DMS53 treated with DMSO at 0.1 percent for 48 hours (cell line): ENCODE measurements at regions not wholly inside any gene's neighbourhood (a gene's known extent, or its start where the extent isn't known, plus 50 kb on each side); places are given as distances from the start of the nearest gene placed in this dataset.
A peak's percentile ranks its signal among the peaks of the same experiment; 100 is the strongest.

Experiments
- DNase-seq: peaks from one replicate; lab custom pipeline; 2025; ENCODE audit not compliant: unreplicated experiment; lab: John Stamatoyannopoulos, UW

- DNase-seq, result no peak
These were observed 198.0 kb upstream of the ZP4 start for GRCh38 chr1:238088560-238089290.

DNA sequence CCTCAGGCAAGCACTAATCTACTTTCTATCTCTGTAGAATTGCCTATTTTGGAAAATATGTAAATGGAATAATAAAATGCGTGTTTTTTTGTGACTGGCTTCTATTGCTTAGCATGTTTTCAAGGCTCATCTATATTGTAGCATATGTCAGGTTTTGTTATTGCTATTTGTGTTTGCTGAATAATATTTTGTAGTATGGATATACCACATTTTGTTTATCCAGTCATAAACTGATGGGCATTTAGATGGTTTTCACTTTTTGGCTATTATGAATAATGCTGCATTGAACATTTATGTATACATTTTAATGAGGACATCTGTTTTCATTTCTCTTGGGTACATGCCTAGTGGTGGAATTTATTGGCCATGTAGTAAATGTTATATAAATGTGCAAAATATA lies 183.3 kb upstream of the ZP4 start:
- DNase-seq, result no peak

DNA sequence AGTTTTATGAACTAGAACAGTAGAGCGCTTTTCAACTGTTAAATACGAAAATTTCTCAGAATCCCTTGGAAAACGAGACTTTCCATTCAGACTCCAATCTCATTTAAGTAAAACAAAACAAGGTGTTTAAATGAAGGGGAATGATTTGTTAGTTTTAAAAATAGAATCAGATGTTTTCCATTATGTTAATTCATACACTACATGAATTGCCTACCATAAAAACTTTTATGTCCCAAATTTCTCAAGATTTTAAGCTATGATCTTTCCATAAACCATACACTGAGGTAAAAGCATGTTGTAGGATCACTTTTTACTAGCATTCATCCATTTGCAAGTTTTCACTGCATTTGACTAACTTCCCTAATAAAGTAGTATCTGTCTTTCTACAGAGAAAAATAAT lies 180.3 kb upstream of the ZP4 start:
- no peak for DNase-seq

DNA sequence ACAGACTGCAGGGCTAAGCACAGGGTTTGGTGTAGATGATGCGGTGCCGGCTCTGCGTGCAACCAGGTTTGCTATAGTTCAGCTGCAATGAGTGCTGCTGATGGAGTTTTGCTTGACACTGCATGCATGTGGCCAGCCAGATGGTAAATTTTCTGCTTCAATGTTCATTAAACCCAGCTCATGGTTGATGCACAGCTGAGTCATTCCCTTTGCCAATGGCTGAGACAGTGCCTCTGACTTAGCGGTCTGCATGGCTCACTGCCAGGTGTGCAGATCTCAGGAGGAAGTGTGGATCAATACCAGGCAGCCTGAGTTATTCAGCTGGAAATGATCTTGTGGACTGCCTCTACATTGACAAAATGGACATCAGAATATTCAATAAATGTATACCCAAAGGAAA lies 172.7 kb upstream of the ZP4 start:
- peak; percentile 16 for DNase-seq

DNA sequence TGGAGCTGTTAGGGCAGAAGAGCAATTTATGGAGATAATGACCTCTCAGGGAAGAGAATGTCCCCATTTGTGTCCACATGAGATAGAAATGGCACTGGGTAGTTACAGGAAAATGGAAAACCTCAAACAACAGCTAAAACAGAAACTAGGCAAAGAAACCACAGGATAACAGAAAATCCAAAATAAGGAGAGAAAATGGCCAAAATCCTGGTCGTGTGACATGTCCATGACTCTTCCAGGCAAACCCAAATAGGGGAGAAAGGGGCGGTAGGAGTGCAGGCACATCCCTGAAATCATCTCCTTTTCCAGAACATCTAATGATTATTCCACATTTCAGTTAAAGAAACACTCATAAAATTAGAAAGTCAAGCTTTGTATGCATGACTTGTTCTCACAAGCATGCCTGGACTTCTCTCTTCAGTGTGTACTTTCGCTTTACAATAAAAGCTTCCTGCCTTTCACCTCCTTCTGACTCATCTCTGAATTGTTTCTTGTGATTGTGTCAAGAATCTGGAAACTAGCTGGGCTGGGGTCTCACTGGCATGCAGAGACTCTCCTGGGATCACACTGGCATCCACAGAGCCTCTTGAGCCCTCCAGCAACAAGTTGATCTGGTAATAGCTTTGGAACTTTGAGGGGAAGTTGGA lies 171.4 kb upstream of the ZP4 start:
- DNase-seq, result no peak

- no peak for DNase-seq
These were observed 169.3 kb upstream of the ZP4 start for GRCh38 chr1:238060061-238060460.

DNA sequence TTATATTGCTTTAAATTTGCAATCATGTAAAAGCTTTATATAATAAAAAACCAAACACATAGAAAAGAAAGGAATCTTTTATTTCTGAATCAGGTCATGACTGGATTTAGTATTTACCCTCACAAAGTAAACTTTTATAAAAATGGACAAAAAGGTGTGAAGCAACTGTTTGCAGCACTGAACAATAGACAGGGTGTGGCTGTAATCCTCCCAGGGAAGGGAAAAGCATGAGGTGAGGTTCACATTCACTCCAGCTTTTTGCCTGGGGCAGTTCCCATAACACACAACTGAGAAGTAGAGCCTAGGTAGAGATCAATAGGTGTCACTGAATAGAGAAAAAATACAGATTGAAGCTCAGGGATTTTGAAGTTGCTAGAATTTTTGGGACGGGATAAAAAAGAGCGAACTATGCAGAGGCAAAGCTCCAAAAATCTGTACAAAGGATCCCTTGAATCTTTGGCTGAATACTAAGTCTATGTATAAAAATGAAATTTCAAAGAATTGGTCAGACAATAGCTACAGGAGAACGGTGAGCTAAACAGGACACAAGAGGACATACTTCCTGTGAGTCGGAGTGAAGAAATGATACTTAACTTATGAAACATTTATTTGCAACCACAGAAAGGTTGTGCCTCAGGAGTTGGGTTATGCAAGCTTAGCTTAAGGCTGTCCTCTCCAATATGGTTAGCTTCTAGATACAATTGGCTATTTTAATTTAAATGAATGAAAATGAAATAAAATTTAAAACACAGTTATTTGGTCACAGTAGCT lies 162.0 kb upstream of the ZP4 start:
- no peak for DNase-seq

- DNase-seq, result no peak
These were observed 138.4 kb upstream of the ZP4 start for GRCh38 chr1:238029126-238029525.

DNA sequence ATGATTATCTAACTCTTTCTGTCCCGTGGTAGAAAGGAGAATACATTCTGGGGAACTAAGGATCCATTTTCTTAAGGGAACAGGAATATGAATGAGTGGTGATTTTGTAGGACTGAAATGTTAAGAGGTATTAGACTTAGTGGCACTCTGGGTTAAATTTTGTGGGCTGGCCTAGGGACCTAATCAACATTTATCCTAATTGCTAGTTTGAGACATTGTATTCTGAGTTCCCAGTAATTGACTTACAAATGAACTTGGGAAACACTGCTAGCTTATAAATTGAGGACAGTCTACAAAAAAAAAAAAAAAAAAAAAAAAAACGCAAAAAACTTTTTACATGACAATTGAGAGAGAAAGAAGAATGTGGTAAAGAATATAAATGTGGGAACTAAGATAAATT lies 136.6 kb upstream of the ZP4 start:
- DNase-seq, result no peak

GRCh38 chr1:238023137-238023536 lies 132.4 kb upstream of the ZP4 start:
- DNase-seq, result no peak

DNA sequence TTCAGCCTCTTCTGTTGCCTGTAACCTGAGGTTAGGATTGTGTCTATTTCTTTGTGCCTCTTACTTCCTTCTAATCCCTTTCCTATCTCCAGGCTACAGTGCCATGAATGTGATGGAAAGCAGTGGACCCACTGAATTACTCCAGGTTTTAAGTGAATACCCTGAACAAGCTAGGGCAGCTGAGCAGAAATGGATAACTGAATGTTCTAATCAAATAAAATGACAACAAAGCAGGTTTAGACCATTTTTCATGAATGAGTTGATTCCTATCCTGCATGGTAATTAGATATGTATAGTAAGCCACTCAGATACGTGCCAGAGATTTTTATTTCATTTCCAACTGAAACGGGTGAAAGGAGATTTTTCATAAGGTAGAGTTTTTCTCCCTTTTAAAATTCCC lies 127.5 kb upstream of the ZP4 start:
- DNase-seq, result no peak

GRCh38 chr1:238006779-238007178 lies 116.1 kb upstream of the ZP4 start:
- no peak for DNase-seq

DNA sequence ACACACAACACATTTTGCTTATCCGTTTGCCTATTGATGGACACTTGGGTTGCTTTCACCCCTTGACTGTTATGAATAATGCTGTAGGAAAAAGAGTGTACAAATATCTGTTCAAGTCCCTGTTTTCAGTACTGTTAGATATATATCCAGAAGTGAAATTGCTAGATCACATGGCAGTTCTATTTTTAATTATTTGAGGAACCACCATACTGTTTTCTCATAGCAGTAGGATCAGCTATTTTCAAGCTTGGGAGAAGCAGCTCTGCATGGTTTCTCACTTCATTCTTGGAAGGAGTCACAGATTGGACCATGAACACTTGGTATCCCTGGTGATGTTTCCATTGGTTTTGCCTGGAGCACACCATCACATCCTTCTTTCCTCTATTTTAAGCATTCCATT lies 114.4 kb upstream of the ZP4 start:
- no peak for DNase-seq

DNA sequence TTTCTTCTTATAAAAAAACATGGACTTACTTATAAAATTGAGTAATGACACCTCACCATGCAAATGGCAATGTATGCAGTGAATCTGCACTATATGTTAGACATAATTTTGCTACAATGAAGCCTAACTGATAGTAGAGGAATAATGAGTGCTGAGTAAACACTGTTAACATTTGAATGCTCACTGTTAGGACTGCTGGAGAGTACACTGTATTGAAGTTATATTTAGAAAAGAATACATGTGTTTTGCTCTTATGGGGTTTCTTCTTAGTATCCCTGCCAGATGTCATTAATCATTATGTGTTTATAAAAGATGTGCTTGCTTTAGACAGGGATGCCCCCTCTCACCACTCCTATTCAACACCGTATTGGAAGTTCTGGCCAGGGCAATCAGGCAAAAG lies 111.1 kb upstream of the ZP4 start:
- DNase-seq, result no peak

DNA sequence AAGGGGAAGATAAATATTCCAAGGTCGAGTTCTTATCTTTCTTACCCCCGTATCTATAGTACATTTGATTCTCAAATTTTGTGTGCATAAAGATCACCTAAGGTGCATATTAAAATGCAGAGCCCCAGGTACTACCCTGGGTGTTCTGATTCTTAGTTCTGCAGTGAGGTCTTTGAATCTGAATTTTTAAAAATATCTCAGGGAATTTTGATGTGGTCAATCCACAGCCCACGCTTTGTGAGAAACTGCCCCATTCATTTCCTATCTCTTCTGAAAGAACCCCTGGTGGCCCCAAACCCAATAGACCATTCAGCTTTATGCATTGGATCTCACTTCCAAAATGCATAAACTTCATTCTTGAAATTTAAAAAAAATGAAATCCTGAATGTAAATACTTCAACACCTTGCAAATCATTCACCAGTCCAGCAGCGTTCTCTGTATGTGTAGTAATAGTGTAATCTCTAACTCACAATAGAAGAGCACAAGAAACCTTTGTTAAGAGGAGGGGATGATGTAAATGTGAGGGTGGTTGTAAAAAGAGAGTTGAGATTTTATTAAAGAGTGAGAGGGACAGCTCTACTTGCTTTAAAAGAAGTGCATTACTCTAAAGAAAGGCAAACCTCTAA lies 108.8 kb upstream of the ZP4 start:
- no peak for DNase-seq

DNA sequence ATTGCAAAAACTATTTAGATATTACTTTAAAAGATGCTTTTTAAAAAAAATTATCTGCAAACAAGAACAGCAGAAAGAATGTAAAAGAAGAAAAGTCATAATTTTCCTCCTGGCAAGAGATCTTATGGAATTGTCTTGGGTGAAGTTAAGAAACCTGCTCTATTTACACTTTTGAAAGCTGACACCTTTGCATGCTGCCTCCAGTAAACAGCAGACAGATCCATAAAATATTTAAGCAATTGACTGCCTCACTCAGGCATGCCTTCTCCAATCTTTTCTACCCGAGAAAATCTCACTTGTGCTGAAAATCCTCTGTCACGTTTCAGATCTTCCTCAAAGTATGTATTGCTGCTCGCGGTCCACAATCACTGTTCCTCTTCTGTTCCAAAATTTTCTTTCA lies 107.9 kb upstream of the ZP4 start:
- DNase-seq, result no peak

DNA sequence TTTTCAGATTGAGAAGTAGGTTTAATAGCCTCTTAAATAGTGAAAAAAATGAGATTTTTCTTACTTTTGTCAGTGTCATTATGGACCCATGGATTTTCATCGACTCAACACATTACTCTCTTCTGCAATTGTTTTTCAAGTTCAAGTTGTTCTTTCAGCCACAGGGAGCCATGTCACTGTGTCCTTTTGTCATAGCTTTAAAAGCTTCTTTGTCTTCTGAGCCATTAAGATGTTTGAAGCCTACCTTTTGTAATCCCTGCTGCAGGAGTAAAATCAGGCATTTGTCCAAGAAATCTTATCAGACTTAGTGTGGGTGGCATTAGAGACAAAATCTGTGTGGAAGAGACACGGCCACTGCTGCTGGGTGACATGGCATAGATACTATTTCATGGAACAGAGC lies 92.8 kb upstream of the ZP4 start:
- no peak for DNase-seq

- no peak for DNase-seq
These were observed 90.5 kb upstream of the ZP4 start for GRCh38 chr1:237981223-237981622.

- no peak for DNase-seq
These were observed 85.6 kb upstream of the ZP4 start for GRCh38 chr1:237976331-237976730.

DNA sequence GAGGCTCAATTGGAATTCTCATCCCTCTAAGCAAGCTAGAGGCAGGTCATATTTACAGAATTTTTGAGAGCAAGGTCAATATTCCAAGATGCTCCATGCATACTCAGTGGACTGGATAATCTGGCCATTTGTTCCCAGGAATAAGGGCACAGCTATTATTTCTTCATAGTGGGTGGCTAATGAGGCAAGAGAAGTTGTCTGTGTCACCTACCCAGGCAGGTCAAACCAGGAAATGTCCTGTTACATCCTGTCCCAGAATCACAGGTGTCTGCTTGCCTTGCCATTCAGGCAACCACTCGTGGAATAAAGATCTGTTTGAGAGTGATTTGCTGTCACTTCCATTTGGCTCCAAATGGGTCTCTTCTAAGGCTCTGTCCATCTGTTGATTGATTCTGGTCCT lies 85.2 kb upstream of the ZP4 start:
- no peak for DNase-seq

- DNase-seq, result no peak
These were observed 84.7 kb upstream of the ZP4 start for GRCh38 chr1:237975376-237975775.

DNA sequence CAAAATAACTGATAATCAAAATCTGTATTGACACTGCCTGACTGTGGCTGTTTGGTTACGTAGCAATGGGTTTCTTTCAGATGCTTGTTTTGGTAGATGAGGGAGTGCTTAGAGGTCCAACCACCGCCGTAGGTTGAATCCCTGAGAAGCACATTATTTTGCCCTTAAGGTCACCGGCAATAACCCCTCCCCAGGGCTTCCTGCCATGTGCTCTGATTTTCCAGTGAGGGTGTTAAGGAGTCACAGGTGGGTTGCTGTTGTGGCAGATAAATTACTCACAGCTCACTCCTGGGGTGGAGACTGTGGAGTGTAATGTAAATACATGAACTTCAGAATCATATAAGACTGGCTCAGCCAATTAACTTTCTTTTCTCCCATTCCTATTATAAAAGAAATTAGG lies 81.5 kb upstream of the ZP4 start:
- no peak for DNase-seq
